ENCODE measurements at regions not wholly inside any gene's neighbourhood (a gene's known extent, or its start where the extent isn't known, plus 50 kb on each side); places are given as distances from the start of the nearest gene placed in this dataset.
"Not testable (repeated sequence)": the region's sequence is repeated elsewhere in the genome, so short reads cannot be mapped to it uniquely, and the experiment has no call there.

DNA sequence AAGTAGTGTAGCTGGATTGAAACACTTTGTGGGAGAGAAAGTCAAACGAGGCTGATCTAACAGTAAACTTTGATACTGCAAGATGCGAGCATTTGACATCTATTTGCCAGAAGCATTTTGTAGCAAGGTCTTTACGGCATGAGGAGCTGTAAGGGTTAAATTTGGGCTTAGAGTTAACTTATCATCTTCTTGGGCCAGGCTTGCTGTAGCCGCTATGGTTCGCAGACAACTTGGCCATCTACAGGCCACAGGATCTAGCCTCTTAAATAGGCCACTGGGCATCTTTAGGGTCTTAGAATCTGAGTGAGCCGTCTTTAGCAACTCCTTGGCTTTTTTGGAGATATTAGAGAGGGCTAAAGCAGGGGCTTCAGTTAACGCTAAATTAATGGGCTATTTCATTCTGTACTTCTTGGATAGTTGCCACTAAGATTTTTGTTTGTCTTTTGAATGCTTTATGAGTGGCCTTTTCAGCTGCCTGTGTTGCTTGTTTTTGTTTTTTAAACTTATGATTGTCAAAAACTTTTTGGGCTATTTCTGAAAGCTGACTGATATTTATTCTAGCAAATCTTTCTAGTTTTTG lies 93.5 kb upstream of the FAM90A1 start:
- H3K27ac ChIP-seq (ENCODE audit: low read depth, low read length), result peak overlapping the region; percentile 55
- DNase-seq; H3K36me3 Mint-ChIP-seq; H3K9me3 ChIP-seq (ENCODE audit: control insufficient read depth in 1 of 2, low read length in 2 of 2); intact Hi-C loops (cut with micrococcal nuclease); CTCF ChIA-PET (ENCODE audit: partially characterized antibody); H3K27me3 ChIP-seq (ENCODE audit: insufficient read depth, low read length); H3K36me3 ChIP-seq (ENCODE audit: insufficient read depth, low read length); H3K27me3 Mint-ChIP-seq; POLR2A ChIA-PET (ENCODE audit: partially characterized antibody); H3K9me3 Mint-ChIP-seq: not testable (repeated sequence)
- peak overlapping the region in 1 of 2 donors; percentile 48 for H3K4me3 ChIP-seq (ENCODE audit: low read length in 2 of 2)
- Mint-ChIP-seq H3K4me1 (peaks cover 20 to 26% (median 22%) of the 10 kb centered on the region in 4 donors), H3K4me3 (peak overlapping the region; percentile 80 to 89 (median 84)), H3K27ac (peak overlapping the region; percentile 87 to 99 (median 98))
- H3K4me1 ChIP-seq (ENCODE audit: insufficient read depth, low read length), result peaks cover 17% of the 10 kb centered on the region

DNA sequence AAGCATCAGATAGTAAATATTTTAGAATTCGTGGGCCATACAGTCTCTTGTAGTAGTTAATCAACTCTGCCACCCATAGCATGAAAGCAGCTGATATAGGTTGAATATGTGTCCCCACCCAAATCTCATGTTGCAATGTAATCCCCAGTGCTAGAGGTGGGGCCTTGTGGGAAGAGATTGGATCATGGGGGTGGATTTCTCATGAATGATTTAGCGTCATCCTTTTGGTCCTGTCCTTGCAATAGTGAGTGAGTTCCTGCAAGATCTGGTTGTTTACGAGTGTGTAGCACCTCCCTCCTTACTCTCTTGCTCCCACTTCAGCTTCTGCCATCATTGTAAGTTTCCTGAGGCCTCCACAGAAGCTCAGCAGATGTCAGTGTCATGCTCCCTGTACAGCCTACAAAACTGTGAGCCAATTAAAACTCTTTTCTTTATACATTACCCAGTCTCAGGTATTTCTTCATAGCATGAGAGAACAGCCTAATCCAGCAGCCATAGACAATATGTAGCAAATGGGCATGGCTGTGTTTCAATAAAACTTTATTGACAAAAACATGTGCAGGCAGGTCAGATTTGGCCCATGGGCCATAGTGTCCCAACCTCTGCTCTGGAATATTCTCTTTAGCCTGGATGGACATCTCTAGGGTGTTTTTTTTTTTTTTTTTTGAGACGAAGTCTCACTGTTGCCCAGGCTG lies 97.9 kb upstream of the FAM90A1 start:
- H3K4me1 ChIP-seq (ENCODE audit: insufficient read depth, low read length); intact Hi-C loops (cut with micrococcal nuclease); H3K36me3 ChIP-seq (ENCODE audit: insufficient read depth, low read length); POLR2A ChIA-PET (ENCODE audit: partially characterized antibody); H3K27me3 ChIP-seq (ENCODE audit: insufficient read depth, low read length); H3K4me3 ChIP-seq (ENCODE audit: low read length in 2 of 2); H3K27me3 Mint-ChIP-seq; H3K27ac Mint-ChIP-seq; CTCF ChIA-PET (ENCODE audit: partially characterized antibody); H3K4me1 Mint-ChIP-seq; H3K4me3 Mint-ChIP-seq; H3K9me3 ChIP-seq (ENCODE audit: control insufficient read depth in 1 of 2, low read length in 2 of 2); H3K27ac ChIP-seq (ENCODE audit: low read depth, low read length); H3K36me3 Mint-ChIP-seq; DNase-seq: not testable (repeated sequence)
- peaks cover 3 to 11% (median 5%) of the 10 kb centered on the region in 8 donors for H3K9me3 Mint-ChIP-seq

DNA sequence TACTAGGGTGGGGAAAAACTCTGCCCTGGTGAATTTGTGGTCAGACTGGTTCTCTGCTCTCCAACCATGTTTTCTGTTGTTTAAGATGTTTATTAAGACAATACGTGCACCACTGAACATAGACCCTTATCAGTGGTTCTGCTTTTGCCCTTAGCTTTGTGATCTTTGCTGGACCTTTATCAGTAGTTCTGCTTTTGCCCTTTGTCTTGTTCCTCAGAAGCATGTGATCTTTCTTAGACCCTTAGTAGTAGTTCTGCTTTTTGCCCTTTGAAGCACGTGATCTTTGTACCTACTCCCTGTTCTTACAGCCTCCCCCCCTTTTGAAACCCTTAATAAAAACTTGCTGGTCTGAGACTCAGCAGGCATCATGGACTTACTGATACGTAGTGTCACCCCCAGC lies 101.4 kb upstream of the FAM90A1 start:
- H3K9me3 ChIP-seq (ENCODE audit: control insufficient read depth in 1 of 2, low read length in 2 of 2); H3K36me3 Mint-ChIP-seq; DNase-seq; H3K36me3 ChIP-seq (ENCODE audit: insufficient read depth, low read length); H3K4me3 Mint-ChIP-seq; H3K27me3 ChIP-seq (ENCODE audit: insufficient read depth, low read length); H3K27me3 Mint-ChIP-seq; H3K4me3 ChIP-seq (ENCODE audit: low read length in 2 of 2); POLR2A ChIA-PET (ENCODE audit: partially characterized antibody); intact Hi-C loops (cut with micrococcal nuclease); H3K4me1 Mint-ChIP-seq; H3K27ac Mint-ChIP-seq; H3K27ac ChIP-seq (ENCODE audit: low read depth, low read length); H3K4me1 ChIP-seq (ENCODE audit: insufficient read depth, low read length): not testable (repeated sequence)
- H3K9me3 Mint-ChIP-seq, result peaks cover 3 to 11% (median 5%) of the 10 kb centered on the region in 8 donors
- CTCF ChIA-PET (ENCODE audit: partially characterized antibody), result interaction anchor here (0.6 kb wide), 1 partner anchor 61 kb away, joined by 4 read pairs; no protein-coding TSS in a partner anchor

DNA sequence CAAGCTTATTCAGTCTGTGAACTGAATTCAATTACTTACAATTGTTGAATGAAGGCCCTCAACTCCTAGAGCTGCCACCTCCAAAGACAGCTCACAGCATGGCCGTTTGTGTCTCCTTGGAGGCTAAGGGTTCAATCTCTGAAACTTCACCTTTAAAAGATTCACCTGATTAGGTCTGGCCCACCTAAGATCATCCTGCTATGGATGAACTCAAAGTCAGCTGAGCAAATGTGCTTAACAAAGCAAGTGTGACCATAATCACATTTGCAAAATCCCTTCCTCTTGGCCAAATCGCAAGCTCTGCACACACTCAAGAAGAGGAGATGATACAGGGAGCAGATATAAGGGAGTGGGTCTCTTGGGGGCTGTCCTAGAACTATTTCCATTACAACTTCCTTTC lies 105.0 kb upstream of the FAM90A1 start:
- H3K27ac ChIP-seq (ENCODE audit: low read depth, low read length); H3K27me3 Mint-ChIP-seq; H3K4me1 Mint-ChIP-seq; H3K4me3 ChIP-seq (ENCODE audit: low read length in 2 of 2); H3K27ac Mint-ChIP-seq; H3K9me3 ChIP-seq (ENCODE audit: control insufficient read depth in 1 of 2, low read length in 2 of 2); H3K27me3 ChIP-seq (ENCODE audit: insufficient read depth, low read length); H3K36me3 Mint-ChIP-seq; DNase-seq; H3K4me3 Mint-ChIP-seq; H3K4me1 ChIP-seq (ENCODE audit: insufficient read depth, low read length); H3K36me3 ChIP-seq (ENCODE audit: insufficient read depth, low read length); CTCF ChIA-PET (ENCODE audit: partially characterized antibody); POLR2A ChIA-PET (ENCODE audit: partially characterized antibody); intact Hi-C loops (cut with micrococcal nuclease): not testable (repeated sequence)
- H3K9me3 Mint-ChIP-seq, result peaks cover 3 to 11% (median 5%) of the 10 kb centered on the region in 8 donors

DNA sequence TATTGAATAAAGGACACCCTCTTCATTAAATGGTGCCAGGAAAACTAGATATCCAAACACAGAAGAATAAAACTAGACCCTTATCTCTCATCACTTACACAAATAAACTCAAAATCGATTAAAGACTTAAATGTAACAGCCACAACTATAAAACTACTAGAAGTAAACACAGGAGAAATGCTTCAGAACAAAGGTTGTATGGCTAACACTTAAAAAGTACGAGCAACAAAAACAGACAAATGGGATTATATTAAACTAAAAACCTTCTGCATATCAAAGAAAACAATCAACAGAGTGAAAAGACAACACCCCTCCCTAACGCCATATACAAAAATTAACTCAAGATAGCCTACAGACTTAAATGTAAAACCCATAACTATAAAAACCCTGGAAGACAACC lies 104.7 kb upstream of the CLEC6A start:
- H3K4me1 ChIP-seq (ENCODE audit: insufficient read depth, low read length); DNase-seq; H3K9me3 ChIP-seq (ENCODE audit: control insufficient read depth in 1 of 2, low read length in 2 of 2); POLR2A ChIA-PET (ENCODE audit: partially characterized antibody); H3K36me3 Mint-ChIP-seq; H3K36me3 ChIP-seq (ENCODE audit: insufficient read depth, low read length); H3K4me3 Mint-ChIP-seq; CTCF ChIA-PET (ENCODE audit: partially characterized antibody); intact Hi-C loops (cut with micrococcal nuclease); H3K27me3 ChIP-seq (ENCODE audit: insufficient read depth, low read length); H3K4me1 Mint-ChIP-seq; H3K27ac ChIP-seq (ENCODE audit: low read depth, low read length); H3K27ac Mint-ChIP-seq; H3K4me3 ChIP-seq (ENCODE audit: low read length in 2 of 2): not testable (repeated sequence)
- Mint-ChIP-seq H3K9me3 (peaks cover 0 to 27% (median 6%) of the 10 kb centered on the region in 8 donors), H3K27me3 (peaks cover 11 to 14% of the 10 kb centered on the region in 2 donors)

DNA sequence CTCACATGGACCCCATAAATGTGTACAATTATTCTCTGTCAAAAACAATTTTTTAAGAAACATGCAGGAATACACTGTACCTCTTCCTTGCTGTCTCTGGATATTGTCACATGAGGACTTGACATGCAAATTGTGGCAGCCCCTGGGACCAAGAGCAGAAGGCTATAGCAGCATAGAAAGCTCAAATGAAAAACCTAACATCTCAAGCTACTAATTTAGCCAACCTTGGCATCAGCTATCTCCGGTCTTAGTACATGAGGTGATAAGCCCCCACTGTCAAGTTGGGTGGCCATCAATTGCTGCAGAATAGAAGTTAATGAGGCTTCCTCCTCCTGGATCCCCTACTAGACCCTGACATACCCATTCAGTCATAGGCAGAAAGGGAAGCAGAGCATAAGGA lies 101.0 kb upstream of the CLEC6A start:
- H3K27ac Mint-ChIP-seq; DNase-seq; H3K4me1 Mint-ChIP-seq; H3K4me1 ChIP-seq (ENCODE audit: insufficient read depth, low read length); H3K27ac ChIP-seq (ENCODE audit: low read depth, low read length); POLR2A ChIA-PET (ENCODE audit: partially characterized antibody); intact Hi-C loops (cut with micrococcal nuclease); H3K4me3 ChIP-seq (ENCODE audit: low read length in 2 of 2); H3K9me3 ChIP-seq (ENCODE audit: control insufficient read depth in 1 of 2, low read length in 2 of 2); H3K36me3 Mint-ChIP-seq; H3K4me3 Mint-ChIP-seq; H3K27me3 ChIP-seq (ENCODE audit: insufficient read depth, low read length); CTCF ChIA-PET (ENCODE audit: partially characterized antibody); H3K36me3 ChIP-seq (ENCODE audit: insufficient read depth, low read length): not testable (repeated sequence)
- H3K27me3 Mint-ChIP-seq, result peaks cover 12 to 20% of the 10 kb centered on the region in 2 donors
- peaks cover 0 to 14% (median 5%) of the 10 kb centered on the region in 8 donors for H3K9me3 Mint-ChIP-seq

DNA sequence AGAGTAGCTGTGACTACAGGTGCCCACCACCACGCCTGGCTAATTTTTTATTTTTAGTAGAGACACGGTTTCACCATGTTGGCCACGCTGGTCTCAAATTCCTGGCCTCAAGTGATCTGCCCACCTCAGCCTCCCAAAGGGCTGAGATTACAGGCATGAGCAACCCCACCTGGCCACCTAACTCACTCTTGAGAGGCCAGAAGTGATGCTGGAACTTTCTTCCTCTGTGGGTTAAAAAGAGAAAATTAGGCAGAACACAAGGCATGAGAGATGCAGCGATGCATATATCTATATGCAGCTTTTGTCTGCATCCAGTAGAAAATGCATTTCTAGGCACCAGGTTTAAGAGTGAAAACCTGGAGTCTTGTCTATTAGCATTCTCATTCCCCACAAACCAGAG lies 100.2 kb upstream of the CLEC6A start:
- DNase-seq, result not testable (repeated sequence)

More for the DNA sequence above, 100.2 kb upstream of the CLEC6A start:
- intact Hi-C loops (cut with micrococcal nuclease); POLR2A ChIA-PET (ENCODE audit: partially characterized antibody); H3K36me3 Mint-ChIP-seq; CTCF ChIA-PET (ENCODE audit: partially characterized antibody); H3K9me3 ChIP-seq (ENCODE audit: control insufficient read depth in 1 of 2, low read length in 2 of 2); H3K27me3 ChIP-seq (ENCODE audit: insufficient read depth, low read length); H3K27ac Mint-ChIP-seq; H3K4me3 ChIP-seq (ENCODE audit: low read length in 2 of 2); H3K4me3 Mint-ChIP-seq; H3K4me1 ChIP-seq (ENCODE audit: insufficient read depth, low read length); H3K27ac ChIP-seq (ENCODE audit: low read depth, low read length); H3K36me3 ChIP-seq (ENCODE audit: insufficient read depth, low read length); H3K4me1 Mint-ChIP-seq: not testable (repeated sequence)
- Mint-ChIP-seq H3K27me3 (peaks cover 12 to 20% of the 10 kb centered on the region in 2 donors), H3K9me3 (peaks cover 0 to 14% (median 5%) of the 10 kb centered on the region in 8 donors)
